Keratinocyte (primary cell): ENCODE measurements at regions not wholly inside any gene's neighbourhood (a gene's known extent, or its start where the extent isn't known, plus 50 kb on each side); places are given as distances from the start of the nearest gene placed in this dataset.

ENCODE experiments used
- DNase-seq: peaks from one replicate; pipeline ENCODE4 v3.0.0-alpha.2; 2011; ENCODE audit warnings: low read depth, missing footprints, low spot score
- FAIRE-seq: peaks from 2 replicates; lab custom pipeline; 2011; peaks lifted over from hg19 to GRCh38; lab: Jason Lieb, UNC
- H2AFZ ChIP-seq: 2 replicates; pipeline ENCODE4 v1.6.0; 2012; ENCODE audit warnings: low read length, control low read depth, inconsistent platforms; ENCODE audit not compliant: control insufficient read depth
- H3K27ac ChIP-seq: 2 replicates; pipeline ENCODE4 v1.5.1; 2011; ENCODE audit warnings: low read length; ENCODE audit not compliant: control insufficient read depth, insufficient read depth
- H3K27me3 ChIP-seq: 3 replicates; pipeline ENCODE4 v1.6.0; 2011; ENCODE audit warnings: low read length; ENCODE audit not compliant: control insufficient read depth, insufficient read depth; ENCODE audit errors: extremely low read depth
- H3K36me3 ChIP-seq, 2 experiments: 2 replicates in 1 of 2; 3 replicates in 1 of 2; pipeline ENCODE4 v1.5.1; 2011; ENCODE audit warnings: low read length in 2 of 2, mild to moderate bottlenecking in 1 of 2; ENCODE audit not compliant: control insufficient read depth in 2 of 2, insufficient read depth in 2 of 2; ENCODE audit errors: extremely low read depth in 1 of 2
- H3K4me1 ChIP-seq: 3 replicates; pipeline ENCODE4 v1.5.1; 2011; ENCODE audit warnings: low read length; ENCODE audit not compliant: control insufficient read depth, insufficient read depth; ENCODE audit errors: extremely low read depth
- H3K4me2 ChIP-seq: 3 replicates; pipeline ENCODE4 v1.6.0; 2011; ENCODE audit warnings: low read depth, low read length; ENCODE audit not compliant: control insufficient read depth, insufficient read depth; ENCODE audit errors: extremely low read depth
- H3K4me3 ChIP-seq, 3 experiments: fragments of 200-600 bp in 1 of 3; sonication (generic) in 1 of 3; 2 replicates in 2 of 3; 3 replicates in 1 of 3; pipeline ENCODE4 v1.5.1; 2011 to 2016; ENCODE audit warnings: low read length in 3 of 3, mild to moderate bottlenecking in 3 of 3, control low read depth in 2 of 3, inconsistent platforms in 1 of 3, low read depth in 1 of 3, mixed read lengths in 1 of 3, mixed run types in 1 of 3, moderate library complexity in 1 of 3; ENCODE audit not compliant: control insufficient read depth in 2 of 3, insufficient read depth in 2 of 3; ENCODE audit errors: extremely low read depth in 1 of 3
- H3K79me2 ChIP-seq: 2 replicates; pipeline ENCODE4 v1.6.0; 2012; ENCODE audit warnings: low read length; ENCODE audit not compliant: control insufficient read depth, insufficient read depth
- H3K9ac ChIP-seq: 3 replicates; pipeline ENCODE4 v1.6.0; 2011; ENCODE audit warnings: low read length; ENCODE audit not compliant: control insufficient read depth, insufficient read depth; ENCODE audit errors: extremely low read depth
- H3K9me1 ChIP-seq: 3 replicates; pipeline ENCODE4 v1.6.0; 2011; ENCODE audit warnings: low read length; ENCODE audit not compliant: control insufficient read depth, insufficient read depth; ENCODE audit errors: extremely low read depth
- H3K9me3 ChIP-seq: 2 replicates; pipeline ENCODE4 v1.5.1; 2012; ENCODE audit warnings: low read depth, low read length; ENCODE audit not compliant: control insufficient read depth
- H4K20me1 ChIP-seq: 3 replicates; pipeline ENCODE4 v1.6.0; 2011; ENCODE audit warnings: low read length; ENCODE audit not compliant: control insufficient read depth, insufficient read depth; ENCODE audit errors: extremely low read depth
- EZH2 ChIP-seq: IDR thresholded peaks from one replicate; pipeline ENCODE4 v1.6.1; 2012; ENCODE audit warnings: inconsistent platforms, mild to moderate bottlenecking, low read length, moderate library complexity
- dilution Hi-C: fragments of 300-500 bp; cut with MboI; formaldehyde crosslinking; loops from one replicate; pipeline ENCODE4 v1.7.0; 2020; ENCODE audit warnings: low sequenced_read_pairs; ENCODE audit not compliant: extremely low pct_ligation_motif_present
- TF ChIP-seq, protein P1 (sequence below), 3 experiments: IDR thresholded peaks in 1 of 3; conservative IDR thresholded peaks in 1 of 3; optimal IDR thresholded peaks in 1 of 3; 2 replicates in 2 of 3; 3 replicates in 1 of 3; pipeline versions ENCODE3 to v1.5.1; 2011; ENCODE audit warnings: low read length in 3 of 3, mild to moderate bottlenecking in 3 of 3, moderate library complexity in 2 of 3, control low read depth in 1 of 3, inconsistent platforms in 1 of 3; ENCODE audit not compliant: insufficient read depth in 2 of 3; ENCODE audit errors: extremely low read depth in 1 of 3

DNA sequence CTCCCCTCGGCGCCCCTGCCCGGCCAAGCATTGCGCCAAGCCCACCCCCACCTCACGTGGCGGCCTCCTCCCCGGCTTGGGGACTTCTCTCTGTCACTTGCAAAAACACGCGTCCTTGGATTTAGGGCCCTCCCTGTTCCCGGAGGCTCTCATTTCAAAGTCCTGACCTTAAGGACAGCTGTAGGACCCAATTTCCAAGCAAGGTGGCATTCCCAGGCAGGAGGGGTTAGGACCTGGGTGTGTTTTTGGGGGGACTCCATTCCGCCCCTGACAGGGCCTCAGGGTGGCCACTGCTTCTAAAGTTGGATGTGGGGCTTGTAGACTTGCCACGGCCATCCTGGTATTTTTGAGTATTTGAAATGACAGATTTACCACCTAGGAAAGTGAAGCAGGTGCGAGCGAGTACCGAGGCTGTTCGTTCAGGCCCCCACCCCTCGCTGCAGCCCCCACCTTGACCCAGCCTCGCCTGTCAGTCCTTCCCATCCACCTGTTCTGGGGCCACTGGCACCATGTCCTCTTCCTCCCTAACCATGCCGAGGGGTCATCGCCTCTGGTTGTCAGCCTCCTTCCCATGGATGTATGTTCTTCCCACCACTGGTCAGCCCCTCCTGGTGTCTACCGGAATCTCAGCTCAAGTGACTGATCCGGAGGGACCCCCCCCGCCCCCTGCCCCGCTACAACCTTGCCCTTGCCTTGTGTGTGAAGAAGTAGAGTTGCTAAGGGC lies 52.4 kb downstream of the MRPL36 start:
- H3K9ac ChIP-seq = no peak overlapping the region
- FAIRE-seq = no peak
- no peaks in the 10 kb centered on the region for H3K9me1 ChIP-seq
- no peaks in the 10 kb centered on the region for H4K20me1 ChIP-seq
- dilution Hi-C loops = no loop called here
- no peaks in the 10 kb centered on the region for H3K27me3 ChIP-seq
- H3K27ac ChIP-seq = no peak overlapping the region
- no peak for DNase-seq
- no peak for TF ChIP-seq EZH2
- TF ChIP-seq, protein P1, sequence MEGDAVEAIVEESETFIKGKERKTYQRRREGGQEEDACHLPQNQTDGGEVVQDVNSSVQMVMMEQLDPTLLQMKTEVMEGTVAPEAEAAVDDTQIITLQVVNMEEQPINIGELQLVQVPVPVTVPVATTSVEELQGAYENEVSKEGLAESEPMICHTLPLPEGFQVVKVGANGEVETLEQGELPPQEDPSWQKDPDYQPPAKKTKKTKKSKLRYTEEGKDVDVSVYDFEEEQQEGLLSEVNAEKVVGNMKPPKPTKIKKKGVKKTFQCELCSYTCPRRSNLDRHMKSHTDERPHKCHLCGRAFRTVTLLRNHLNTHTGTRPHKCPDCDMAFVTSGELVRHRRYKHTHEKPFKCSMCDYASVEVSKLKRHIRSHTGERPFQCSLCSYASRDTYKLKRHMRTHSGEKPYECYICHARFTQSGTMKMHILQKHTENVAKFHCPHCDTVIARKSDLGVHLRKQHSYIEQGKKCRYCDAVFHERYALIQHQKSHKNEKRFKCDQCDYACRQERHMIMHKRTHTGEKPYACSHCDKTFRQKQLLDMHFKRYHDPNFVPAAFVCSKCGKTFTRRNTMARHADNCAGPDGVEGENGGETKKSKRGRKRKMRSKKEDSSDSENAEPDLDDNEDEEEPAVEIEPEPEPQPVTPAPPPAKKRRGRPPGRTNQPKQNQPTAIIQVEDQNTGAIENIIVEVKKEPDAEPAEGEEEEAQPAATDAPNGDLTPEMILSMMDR (optimal IDR thresholded peaks at IDR 0.05 in 1 of 3, IDR thresholded peaks at IDR 0.05 in 1 of 3, conservative IDR thresholded peaks at IDR 0.05 in 1 of 3; ENCODE audit: extremely low read depth in 1 of 3, insufficient read depth in 2 of 3, low read length in 3 of 3) = no peak
- no peak overlapping the region for H2AFZ ChIP-seq
- no peaks in the 10 kb centered on the region for H3K36me3 ChIP-seq
- H3K4me3 ChIP-seq = no peak overlapping the region
- peaks cover 1% of the 10 kb centered on the region for H3K9me3 ChIP-seq
- no peaks in the 10 kb centered on the region for H3K79me2 ChIP-seq
- no peaks in the 10 kb centered on the region for H3K4me1 ChIP-seq
- H3K4me2 ChIP-seq = no peak overlapping the region

- no peak for TF ChIP-seq EZH2
- TF ChIP-seq, protein P1 (optimal IDR thresholded peaks at IDR 0.05 in 1 of 3, IDR thresholded peaks at IDR 0.05 in 1 of 3, conservative IDR thresholded peaks at IDR 0.05 in 1 of 3; ENCODE audit: extremely low read depth in 1 of 3, insufficient read depth in 2 of 3, low read length in 3 of 3) = no peak
- FAIRE-seq = no peak
- no peak for DNase-seq
- Histone ChIP-seq H3K36me3 (no peaks in the 10 kb centered on the region), H2AFZ (no peak overlapping the region), H3K79me2 (no peaks in the 10 kb centered on the region), H3K4me2 (no peak overlapping the region), H3K4me3 (no peak overlapping the region), H3K4me1 (no peaks in the 10 kb centered on the region), H4K20me1 (no peaks in the 10 kb centered on the region), H3K9ac (no peak overlapping the region), H3K27ac (no peak overlapping the region), H3K9me3 (peaks cover 1% of the 10 kb centered on the region), H3K27me3 (no peaks in the 10 kb centered on the region), H3K9me1 (no peaks in the 10 kb centered on the region)
- dilution Hi-C loops = no loop called here
These were observed 53.1 kb downstream of the MRPL36 start for GRCh38 chr5:1746371-1747078.
